Spleen (tissue), 7 donors: ENCODE measurements at regions not wholly inside any gene's neighbourhood (a gene's known extent, or its start where the extent isn't known, plus 50 kb on each side); places are given as distances from the start of the nearest gene placed in this dataset.

Experiments
- POLR2AphosphoS5 ChIP-seq, 3 donors: sonication (generic); formaldehyde crosslinking; IDR thresholded peaks; one replicate each; pipeline ENCODE4 v1.5.1; 2017; ENCODE audit warnings: antibody characterized with exemption in 3 of 3
- TF ChIP-seq, protein P1 (sequence below), 11 experiments: fragments of 200-600 bp in 7 of 11; fragments of 450-650 bp in 4 of 11; sonication (generic) in 4 of 11; IDR thresholded peaks in 8 of 11; conservative IDR thresholded peaks in 3 of 11; 1 replicate in 7 of 11; 2 replicates in 4 of 11; pipeline versions ENCODE4 v1.4.0 to v1.8.0; 2016 to 2021; ENCODE audit warnings: antibody characterized with exemption in 11 of 11, inconsistent platforms in 4 of 11, mild to moderate bottlenecking in 1 of 11
- donor health status: DM: no; HTN: no; CAD: no; lungs with moderate emphysema.
- donor health status: DM: no; HTN: no; CAD: no.
- donor health status: DM: no; HTN: no; CAD: no.

GRCh38 chr13:80825276-80825675 lies 484.4 kb upstream of the SPRY2 start:
- TF ChIP-seq, protein P1, sequence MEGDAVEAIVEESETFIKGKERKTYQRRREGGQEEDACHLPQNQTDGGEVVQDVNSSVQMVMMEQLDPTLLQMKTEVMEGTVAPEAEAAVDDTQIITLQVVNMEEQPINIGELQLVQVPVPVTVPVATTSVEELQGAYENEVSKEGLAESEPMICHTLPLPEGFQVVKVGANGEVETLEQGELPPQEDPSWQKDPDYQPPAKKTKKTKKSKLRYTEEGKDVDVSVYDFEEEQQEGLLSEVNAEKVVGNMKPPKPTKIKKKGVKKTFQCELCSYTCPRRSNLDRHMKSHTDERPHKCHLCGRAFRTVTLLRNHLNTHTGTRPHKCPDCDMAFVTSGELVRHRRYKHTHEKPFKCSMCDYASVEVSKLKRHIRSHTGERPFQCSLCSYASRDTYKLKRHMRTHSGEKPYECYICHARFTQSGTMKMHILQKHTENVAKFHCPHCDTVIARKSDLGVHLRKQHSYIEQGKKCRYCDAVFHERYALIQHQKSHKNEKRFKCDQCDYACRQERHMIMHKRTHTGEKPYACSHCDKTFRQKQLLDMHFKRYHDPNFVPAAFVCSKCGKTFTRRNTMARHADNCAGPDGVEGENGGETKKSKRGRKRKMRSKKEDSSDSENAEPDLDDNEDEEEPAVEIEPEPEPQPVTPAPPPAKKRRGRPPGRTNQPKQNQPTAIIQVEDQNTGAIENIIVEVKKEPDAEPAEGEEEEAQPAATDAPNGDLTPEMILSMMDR (IDR thresholded peaks at IDR 0.05 in 8 of 11, conservative IDR thresholded peaks at IDR 0.05 in 3 of 11) = no peak
- TF ChIP-seq POLR2AphosphoS5 (IDR thresholded peaks at IDR 0.05) = no peak
